Liver (tissue), 8 donors: ENCODE measurements at regions not wholly inside any gene's neighbourhood (a gene's known extent, or its start where the extent isn't known, plus 50 kb on each side); places are given as distances from the start of the nearest gene placed in this dataset.

Experiments used
- DNase-seq: peaks from one replicate; pipeline ENCODE4 v3.0.0-alpha.2; 2017; ENCODE audit warnings: low spot score
- H3K27ac ChIP-seq, 2 donors: one replicate each; pipeline ENCODE4 v1.7.0; 2013; ENCODE audit warnings: inconsistent platforms in 2 of 2, low read length in 2 of 2, control low read depth in 1 of 2, low read depth in 1 of 2, mild to moderate bottlenecking in 1 of 2
- H3K27me3 ChIP-seq, 4 donors: one replicate each; pipeline versions ENCODE4 v1.6.1 to v1.7.0; 2013; ENCODE audit warnings: low read length in 3 of 4, inconsistent platforms in 1 of 4, mild to moderate bottlenecking in 1 of 4, moderate library complexity in 1 of 4; ENCODE audit not compliant: control insufficient read depth in 4 of 4, insufficient read depth in 4 of 4
- H3K36me3 ChIP-seq, 4 donors: one replicate each; pipeline versions ENCODE4 v1.6.1 to v1.7.0; 2013; ENCODE audit warnings: low read length in 3 of 4, mild to moderate bottlenecking in 3 of 4, low read depth in 1 of 4, moderate library complexity in 1 of 4; ENCODE audit not compliant: control insufficient read depth in 4 of 4, insufficient read depth in 3 of 4
- H3K4me1 ChIP-seq, 4 donors: one replicate each; pipeline versions ENCODE4 v1.6.1 to v1.7.0; 2013; ENCODE audit warnings: low read length in 3 of 4, mild to moderate bottlenecking in 3 of 4, moderate library complexity in 1 of 4; ENCODE audit not compliant: control insufficient read depth in 4 of 4, insufficient read depth in 4 of 4
- H3K4me3 ChIP-seq, 3 donors: one replicate each; pipeline versions ENCODE4 v1.6.1 to v1.7.0; 2013; ENCODE audit warnings: low read length in 3 of 3, control low read depth in 1 of 3, low read depth in 1 of 3, mild to moderate bottlenecking in 1 of 3
- H3K9ac ChIP-seq, 2 donors: one replicate each; pipeline ENCODE4 v1.7.0; 2013; ENCODE audit warnings: low read length in 2 of 2, mild to moderate bottlenecking in 2 of 2, moderate library complexity in 2 of 2, control low read depth in 1 of 2, low read depth in 1 of 2
- H3K9me3 ChIP-seq, 4 donors: one replicate each; pipeline versions ENCODE4 v1.6.1 to v1.7.0; 2013; ENCODE audit warnings: low read length in 3 of 4; ENCODE audit not compliant: control insufficient read depth in 4 of 4
- CTCF ChIP-seq: fragments of 150-350 bp; IDR thresholded peaks from 2 replicates; pipeline ENCODE4 v1.5.1; 2017; ENCODE audit warnings: improper control_type of control experiment, low read depth, low read length; ENCODE audit not compliant: missing input control
- FOXA1 ChIP-seq: IDR thresholded peaks from 2 replicates; pipeline ENCODE4 v1.6.1; 2016; ENCODE audit warnings: antibody characterized with exemption
- FOXA2 ChIP-seq: IDR thresholded peaks from 2 replicates; pipeline ENCODE4 v1.6.1; 2016; ENCODE audit warnings: antibody characterized with exemption
- HNF4A ChIP-seq, 2 donors: conservative IDR thresholded peaks; 2 replicates each; pipeline ENCODE4 v1.6.1; 2016; ENCODE audit warnings: antibody characterized with exemption in 2 of 2, mild to moderate bottlenecking in 2 of 2
- JUND ChIP-seq, 2 donors: IDR thresholded peaks; 2 replicates each; pipeline ENCODE4 v1.6.1; 2016; ENCODE audit warnings: antibody characterized with exemption in 2 of 2
- MAX ChIP-seq: IDR thresholded peaks from 2 replicates; pipeline ENCODE4 v1.6.1; 2016; ENCODE audit warnings: antibody characterized with exemption
- NR2F2 ChIP-seq: IDR thresholded peaks from 2 replicates; pipeline ENCODE4 v1.6.1; 2016; ENCODE audit warnings: antibody characterized with exemption
- RAD21 ChIP-seq, 2 donors: IDR thresholded peaks; 2 replicates each; pipeline ENCODE4 v1.6.1; 2016; ENCODE audit warnings: antibody characterized with exemption in 2 of 2, mild to moderate bottlenecking in 2 of 2
- REST ChIP-seq: IDR thresholded peaks from 2 replicates; pipeline ENCODE4 v1.6.1; 2016; ENCODE audit warnings: antibody characterized with exemption, mild to moderate bottlenecking
- RXRA ChIP-seq, 2 donors: IDR thresholded peaks; 2 replicates each; pipeline ENCODE4 v1.6.1; 2017 to 2018; ENCODE audit warnings: antibody characterized with exemption in 2 of 2, mild to moderate bottlenecking in 1 of 2
- SP1 ChIP-seq: IDR thresholded peaks from 2 replicates; pipeline ENCODE4 v1.6.1; 2018; ENCODE audit warnings: antibody characterized with exemption, mild to moderate bottlenecking
- YY1 ChIP-seq: IDR thresholded peaks from 2 replicates; pipeline ENCODE4 v1.6.1; 2016; ENCODE audit warnings: antibody characterized with exemption, mild to moderate bottlenecking
- ZBTB33 ChIP-seq: IDR thresholded peaks from 2 replicates; pipeline ENCODE4 v1.6.1; 2016; ENCODE audit warnings: antibody characterized with exemption
- WGBS: extraction: QIAGEN DNeasy Blood & Tissue Kit; methylation state at CpG from one replicate; pipeline ENCODE4 v1.1.7; 2013; 5-methylcytosine and 5-hydroxymethylcytosine counted together
- donor health status: healthy.
- donor health status: healthy.
- donor health status: healthy.
- donor health status: healthy.
- donor health status: healthy.

GRCh38 chr16:80277182-80277581, 263.6 kb upstream of the DYNLRB2 start:
- Histone ChIP-seq H3K4me1 (no peaks in the 10 kb centered on the region), H3K27ac (no peak overlapping the region), H3K9me3 (no peaks in the 10 kb centered on the region), H3K4me3 (no peak overlapping the region), H3K36me3 (no peaks in the 10 kb centered on the region), H3K27me3 (no peaks in the 10 kb centered on the region), H3K9ac (no peak overlapping the region)
- 66% methylated on average over 5 of the region's 5 CpGs for WGBS
- DNase-seq = no peak
- TF ChIP-seq FOXA2 = no peak
- no peak for TF ChIP-seq FOXA1
- no peak for TF ChIP-seq NR2F2
- TF ChIP-seq CTCF = no peak
- no peak for TF ChIP-seq REST
- no peak for TF ChIP-seq YY1
- TF ChIP-seq ZBTB33 = no peak
- TF ChIP-seq SP1 = no peak

GRCh38 chr16:80274576-80275191, 266.1 kb upstream of the DYNLRB2 start:
- Histone ChIP-seq H3K9ac (no peak overlapping the region), H3K27me3 (no peaks in the 10 kb centered on the region), H3K9me3 (no peaks in the 10 kb centered on the region), H3K27ac (no peak overlapping the region), H3K4me3 (no peak overlapping the region), H3K36me3 (no peaks in the 10 kb centered on the region), H3K4me1 (no peaks in the 10 kb centered on the region)
- TF ChIP-seq JUND (IDR thresholded peaks at IDR 0.05) (no peak), RAD21 (IDR thresholded peaks at IDR 0.05) (no peak), MAX (no peak), FOXA2 (no peak), SP1 (no peak), RXRA (IDR thresholded peaks at IDR 0.05) (no peak), HNF4A (conservative IDR thresholded peaks at IDR 0.05) (no peak)
- 94% methylated on average over 4 of the region's 4 CpGs for WGBS
- no peak for DNase-seq
